Progenitor cell of endocrine pancreas (in vitro differentiated cells): ENCODE measurements at regions not wholly inside any gene's neighbourhood (a gene's known extent, or its start where the extent isn't known, plus 50 kb on each side); places are given as distances from the start of the nearest gene placed in this dataset.

Experiments used
- DNase-seq: peaks from one replicate; pipeline ENCODE4 v3.0.0; 2021; ENCODE audit warnings: low spot score; ENCODE audit not compliant: unreplicated experiment
- H3K27ac Mint-ChIP-seq: 2 replicates; pipeline ENCODE4 v1.8.0; 2021; ENCODE audit warnings: mild to moderate bottlenecking, moderate library complexity, mixed read lengths
- H3K27me3 Mint-ChIP-seq: 2 replicates; pipeline ENCODE4 v1.8.0; 2021; ENCODE audit warnings: mixed read lengths
- H3K36me3 Mint-ChIP-seq: 2 replicates; pipeline ENCODE4 v1.8.0; 2022; ENCODE audit warnings: mixed read lengths; ENCODE audit not compliant: insufficient read depth
- H3K4me1 Mint-ChIP-seq: 2 replicates; pipeline ENCODE4 v1.8.0; 2021; ENCODE audit warnings: low read depth, mixed read lengths
- H3K4me3 Mint-ChIP-seq: 2 replicates; pipeline ENCODE4 v1.8.0; 2021; ENCODE audit warnings: low read depth, mild to moderate bottlenecking, moderate library complexity, mixed read lengths
- H3K9me3 Mint-ChIP-seq: 2 replicates; pipeline ENCODE4 v1.8.0; 2021; ENCODE audit warnings: low read depth, mixed read lengths
- TF ChIP-seq, protein P1 (sequence below): fragments of 200-600 bp; sonication (generic); IDR thresholded peaks from one replicate; pipeline ENCODE4 v1.5.0; 2021; ENCODE audit warnings: antibody characterized with exemption, mild to moderate bottlenecking; ENCODE audit not compliant: unreplicated experiment

- Mint-ChIP-seq H3K36me3 (no peaks in the 10 kb centered on the region), H3K27me3 (no peaks in the 10 kb centered on the region), H3K4me1 (no peaks in the 10 kb centered on the region), H3K9me3 (peaks cover 5% of the 10 kb centered on the region), H3K4me3 (no peak overlapping the region), H3K27ac (no peak overlapping the region)
- TF ChIP-seq, protein P1, sequence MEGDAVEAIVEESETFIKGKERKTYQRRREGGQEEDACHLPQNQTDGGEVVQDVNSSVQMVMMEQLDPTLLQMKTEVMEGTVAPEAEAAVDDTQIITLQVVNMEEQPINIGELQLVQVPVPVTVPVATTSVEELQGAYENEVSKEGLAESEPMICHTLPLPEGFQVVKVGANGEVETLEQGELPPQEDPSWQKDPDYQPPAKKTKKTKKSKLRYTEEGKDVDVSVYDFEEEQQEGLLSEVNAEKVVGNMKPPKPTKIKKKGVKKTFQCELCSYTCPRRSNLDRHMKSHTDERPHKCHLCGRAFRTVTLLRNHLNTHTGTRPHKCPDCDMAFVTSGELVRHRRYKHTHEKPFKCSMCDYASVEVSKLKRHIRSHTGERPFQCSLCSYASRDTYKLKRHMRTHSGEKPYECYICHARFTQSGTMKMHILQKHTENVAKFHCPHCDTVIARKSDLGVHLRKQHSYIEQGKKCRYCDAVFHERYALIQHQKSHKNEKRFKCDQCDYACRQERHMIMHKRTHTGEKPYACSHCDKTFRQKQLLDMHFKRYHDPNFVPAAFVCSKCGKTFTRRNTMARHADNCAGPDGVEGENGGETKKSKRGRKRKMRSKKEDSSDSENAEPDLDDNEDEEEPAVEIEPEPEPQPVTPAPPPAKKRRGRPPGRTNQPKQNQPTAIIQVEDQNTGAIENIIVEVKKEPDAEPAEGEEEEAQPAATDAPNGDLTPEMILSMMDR: no peak
- DNase-seq: no peak
Observed at GRCh38 chr7:16034866-16035265, 348.4 kb upstream of the MEOX2 start.

GRCh38 chr7:16034353-16034752 lies 347.9 kb upstream of the MEOX2 start:
- DNase-seq: no peak
- no peaks in the 10 kb centered on the region for H3K27me3 Mint-ChIP-seq
- TF ChIP-seq, protein P1: no peak
- H3K9me3 Mint-ChIP-seq: peaks cover 5% of the 10 kb centered on the region
- no peaks in the 10 kb centered on the region for H3K36me3 Mint-ChIP-seq
- H3K4me1 Mint-ChIP-seq: no peaks in the 10 kb centered on the region
- no peak overlapping the region for H3K4me3 Mint-ChIP-seq
- no peak overlapping the region for H3K27ac Mint-ChIP-seq

DNA sequence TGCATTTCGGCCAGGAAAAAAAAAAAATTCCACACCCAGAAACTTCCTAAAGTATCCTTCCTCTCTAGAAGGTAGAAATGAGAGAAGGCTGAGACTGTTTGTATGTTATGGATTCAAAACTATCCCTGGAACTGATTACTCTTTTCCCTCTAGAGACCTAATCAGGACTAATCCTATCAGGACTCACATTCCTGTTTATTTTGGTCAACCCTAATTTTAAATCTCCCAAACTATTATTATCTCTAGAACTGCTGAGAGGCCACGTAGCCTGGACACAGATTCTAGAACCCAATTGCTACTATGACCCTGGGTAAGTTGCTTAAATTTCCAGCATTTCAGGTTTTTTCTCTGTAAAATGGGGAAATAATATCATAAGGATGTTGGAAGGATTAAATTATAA lies 346.8 kb upstream of the MEOX2 start:
- no peaks in the 10 kb centered on the region for H3K27me3 Mint-ChIP-seq
- no peaks in the 10 kb centered on the region for H3K4me1 Mint-ChIP-seq
- H3K4me3 Mint-ChIP-seq: no peak overlapping the region
- no peak for DNase-seq
- peaks cover 5% of the 10 kb centered on the region for H3K9me3 Mint-ChIP-seq
- TF ChIP-seq, protein P1: no peak
- no peaks in the 10 kb centered on the region for H3K36me3 Mint-ChIP-seq
- no peak overlapping the region for H3K27ac Mint-ChIP-seq

- Mint-ChIP-seq H3K27ac (no peak overlapping the region), H3K4me1 (no peaks in the 10 kb centered on the region), H3K36me3 (no peaks in the 10 kb centered on the region), H3K27me3 (no peaks in the 10 kb centered on the region), H3K9me3 (no peaks in the 10 kb centered on the region), H3K4me3 (no peak overlapping the region)
- DNase-seq: no peak
- TF ChIP-seq, protein P1: no peak
Observed at GRCh38 chr7:16028636-16029035, 342.2 kb upstream of the MEOX2 start.

GRCh38 chr7:16028103-16028502 lies 341.6 kb upstream of the MEOX2 start:
- Mint-ChIP-seq H3K4me3 (no peak overlapping the region), H3K9me3 (no peaks in the 10 kb centered on the region), H3K27me3 (no peaks in the 10 kb centered on the region), H3K36me3 (no peaks in the 10 kb centered on the region), H3K4me1 (no peaks in the 10 kb centered on the region), H3K27ac (no peak overlapping the region)
- TF ChIP-seq, protein P1: no peak
- no peak for DNase-seq

- Mint-ChIP-seq H3K4me3 (no peak overlapping the region), H3K27ac (no peak overlapping the region), H3K27me3 (no peaks in the 10 kb centered on the region), H3K4me1 (no peaks in the 10 kb centered on the region), H3K9me3 (no peaks in the 10 kb centered on the region), H3K36me3 (no peaks in the 10 kb centered on the region)
- DNase-seq: no peak
- TF ChIP-seq, protein P1: no peak
Observed at GRCh38 chr7:16027396-16027795, 340.9 kb upstream of the MEOX2 start.
